Endothelial cell of umbilical vein (primary cell): ENCODE measurements at regions not wholly inside any gene's neighbourhood (a gene's known extent, or its start where the extent isn't known, plus 50 kb on each side); places are given as distances from the start of the nearest gene placed in this dataset.

Source experiments
- BruUV-seq: library from RNA; stranded (reverse); fragments of 400-500 nt; replicated peaks from 2 replicates; lab custom pipeline; 2021; lab: Mats Ljungman, UMichigan
- CTCF ChIA-PET: fragments of 300-600, 350-600 bp; sonication (Branson Sonifier 250); formaldehyde crosslinking; loops from one replicate; lab custom pipeline; 2021; ENCODE audit warnings: antibody characterized with exemption, inconsistent platforms; lab: Charles Lee
- POLR2A ChIA-PET: fragments of 300-600, 350-600 bp; sonication (Branson Sonifier 250); formaldehyde crosslinking; loops from one replicate; lab custom pipeline; 2021; ENCODE audit warnings: antibody characterized with exemption, inconsistent platforms; lab: Charles Lee
- DNase-seq: peaks from one replicate; pipeline ENCODE4 v3.0.0-alpha.2; 2011; ENCODE audit warnings: low read depth, low spot score
- FAIRE-seq: peaks from 2 replicates; lab custom pipeline; 2011; peaks lifted over from hg19 to GRCh38; lab: Jason Lieb, UNC
- H2AFZ ChIP-seq: 2 replicates; pipeline ENCODE4 v1.6.0; 2012; ENCODE audit warnings: low read depth, low read length, control low read depth, inconsistent platforms
- H3K27ac ChIP-seq: 2 replicates; pipeline ENCODE4 v1.5.1; 2011; ENCODE audit warnings: low read depth, mild to moderate bottlenecking, control low read depth, low read length, moderate library complexity; ENCODE audit not compliant: insufficient read depth
- H3K27me3 ChIP-seq, 2 experiments: 2 replicates each; pipeline versions ENCODE4 v1.6.0 to v1.6.1; 2011; ENCODE audit warnings: low read length in 2 of 2, mixed read lengths in 1 of 2; ENCODE audit not compliant: control insufficient read depth in 2 of 2, insufficient read depth in 2 of 2
- H3K36me3 ChIP-seq, 2 experiments: 2 replicates in 1 of 2; 3 replicates in 1 of 2; pipeline ENCODE4 v1.5.1; 2011; ENCODE audit warnings: low read length in 2 of 2, mild to moderate bottlenecking in 1 of 2, moderate library complexity in 1 of 2; ENCODE audit not compliant: control insufficient read depth in 2 of 2, insufficient read depth in 2 of 2; ENCODE audit errors: extremely low read depth in 1 of 2
- H3K4me1 ChIP-seq: 3 replicates; pipeline ENCODE4 v1.5.1; 2011; ENCODE audit warnings: mild to moderate bottlenecking, low read length; ENCODE audit not compliant: control insufficient read depth, insufficient read depth; ENCODE audit errors: extremely low read depth
- H3K4me2 ChIP-seq: 2 replicates; pipeline ENCODE4 v1.6.1; 2011; ENCODE audit warnings: low read length, control low read depth, mixed read lengths; ENCODE audit not compliant: insufficient read depth
- H3K4me3 ChIP-seq, 3 experiments: fragments of 200-600 bp in 1 of 3; sonication (generic), shearing (Covaris generic) in 1 of 3; replicated peaks in 1 of 3; 2 replicates each; pipeline ENCODE4 v1.5.1; 2011 to 2016; ENCODE audit warnings: control low read depth in 3 of 3, low read length in 3 of 3, mild to moderate bottlenecking in 2 of 3, inconsistent platforms in 1 of 3, low read depth in 1 of 3, moderate library complexity in 1 of 3; ENCODE audit not compliant: insufficient read depth in 1 of 3
- H3K79me2 ChIP-seq: 2 replicates; pipeline ENCODE4 v1.6.0; 2012; ENCODE audit warnings: low read length, inconsistent platforms; ENCODE audit not compliant: control insufficient read depth, insufficient read depth
- H3K9ac ChIP-seq: replicated peaks from 2 replicates; pipeline ENCODE3; 2011; ENCODE audit warnings: low read length, control low read depth; ENCODE audit not compliant: insufficient read depth; ENCODE audit errors: extremely low read depth
- H3K9me1 ChIP-seq: replicated peaks from 3 replicates; pipeline ENCODE4 v1.6.0; 2011; ENCODE audit warnings: mild to moderate bottlenecking, low read length; ENCODE audit not compliant: control insufficient read depth, insufficient read depth; ENCODE audit errors: extremely low read depth
- H3K9me3 ChIP-seq: replicated peaks from 2 replicates; pipeline ENCODE4 v1.5.1; 2012; ENCODE audit warnings: low read length, inconsistent platforms; ENCODE audit not compliant: control insufficient read depth, insufficient read depth
- H4K20me1 ChIP-seq: replicated peaks from 2 replicates; pipeline ENCODE3; 2011; ENCODE audit warnings: mild to moderate bottlenecking, low read length; ENCODE audit not compliant: control insufficient read depth, insufficient read depth; ENCODE audit errors: extremely low read depth
- CTCF ChIP-seq, 2 donors: IDR thresholded peaks; 1 replicate in 1 of 2; 2 replicates in 1 of 2; pipeline ENCODE4 v1.5.1; 2011; ENCODE audit warnings: low read length in 2 of 2, mild to moderate bottlenecking in 2 of 2, moderate library complexity in 2 of 2, control low read depth in 1 of 2, inconsistent platforms in 1 of 2, low read depth in 1 of 2; ENCODE audit not compliant: insufficient read depth in 1 of 2; ENCODE audit errors: extremely low read depth in 1 of 2
- EZH2 ChIP-seq: IDR thresholded peaks from 2 replicates; pipeline ENCODE4 v1.6.1; 2012; ENCODE audit warnings: borderline replicate concordance, low read depth, mild to moderate bottlenecking, moderate library complexity, low read length, inconsistent platforms; ENCODE audit not compliant: severe bottlenecking
- FOS ChIP-seq: IDR thresholded peaks from 2 replicates; pipeline ENCODE4 v1.6.1; 2011; ENCODE audit warnings: mild to moderate bottlenecking, low read length, moderate library complexity, borderline replicate concordance; ENCODE audit not compliant: insufficient read depth
- GATA2 ChIP-seq: IDR thresholded peaks from 2 replicates; pipeline ENCODE4 v1.7.0; 2011; ENCODE audit warnings: low read depth, mild to moderate bottlenecking, moderate library complexity, mixed read lengths, low read length; ENCODE audit not compliant: insufficient read length, insufficient read depth
- JUN ChIP-seq: IDR thresholded peaks from 2 replicates; pipeline ENCODE4 v1.6.1; 2011; ENCODE audit warnings: borderline replicate concordance, low read depth; ENCODE audit not compliant: insufficient read length, insufficient read depth
- MYC ChIP-seq: IDR thresholded peaks from one replicate; pipeline ENCODE4 v1.6.1; 2011; ENCODE audit warnings: mild to moderate bottlenecking, low read depth, low read length
- POLR2A ChIP-seq: IDR thresholded peaks from 2 replicates; pipeline ENCODE4 v1.6.1; 2012; ENCODE audit warnings: low read depth, mild to moderate bottlenecking, control low read depth, low read length
- POLR2AphosphoS5 ChIP-seq: IDR thresholded peaks from 2 replicates; pipeline ENCODE4 v1.6.1; 2012; ENCODE audit warnings: low read depth, mild to moderate bottlenecking, control low read depth, low read length, moderate library complexity; ENCODE audit not compliant: insufficient read depth
- dilution Hi-C: fragments of 300-500 bp; cut with MboI; formaldehyde crosslinking; loops from one replicate; pipeline ENCODE4 v1.15.0; 2019; ENCODE audit warnings: low sequenced_read_pairs; ENCODE audit not compliant: extremely low pct_ligation_motif_present
- intact Hi-C: fragments of 100-400 bp; cut with micrococcal nuclease; formaldehyde crosslinking; loops from one replicate; pipeline ENCODE4 v1.10.0; 2022
- TF ChIP-seq, protein P1 (sequence below): IDR thresholded peaks from 2 replicates; pipeline ENCODE4 v1.6.1; 2011; ENCODE audit not compliant: insufficient read depth, insufficient read length

DNA sequence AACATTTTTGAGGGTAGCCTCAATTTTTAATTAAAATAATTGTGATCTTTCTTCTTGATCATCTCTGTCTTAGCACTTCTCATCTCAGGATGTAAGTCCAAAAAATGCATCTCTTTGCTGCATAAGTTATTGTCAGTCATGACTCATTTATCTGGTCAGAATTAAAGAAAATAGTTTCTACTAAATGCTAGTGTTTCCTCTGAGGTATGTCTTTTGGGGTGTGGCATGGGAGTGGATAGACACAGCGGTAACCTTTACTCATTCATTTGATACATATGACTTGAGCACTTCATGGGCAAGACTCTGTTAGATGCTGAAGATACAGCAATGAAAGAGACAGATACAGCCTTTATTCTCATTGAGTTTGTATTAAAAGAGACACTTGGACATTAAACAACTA lies 284.7 kb downstream of the IRS1 start:
- Histone ChIP-seq H3K9me3 (no peaks in the 10 kb centered on the region), H3K27me3 (no peaks in the 10 kb centered on the region), H3K36me3 (no peaks in the 10 kb centered on the region), H3K79me2 (no peaks in the 10 kb centered on the region), H3K9me1 (no peaks in the 10 kb centered on the region), H3K4me1 (no peaks in the 10 kb centered on the region), H3K4me3 (no peak overlapping the region), H3K27ac (no peak overlapping the region), H4K20me1 (no peaks in the 10 kb centered on the region), H3K9ac (no peak overlapping the region), H3K4me2 (no peak overlapping the region), H2AFZ (no peak overlapping the region)
- no peak for TF ChIP-seq POLR2A
- TF ChIP-seq POLR2AphosphoS5, result no peak
- no peak for TF ChIP-seq JUN
- TF ChIP-seq, protein P1, sequence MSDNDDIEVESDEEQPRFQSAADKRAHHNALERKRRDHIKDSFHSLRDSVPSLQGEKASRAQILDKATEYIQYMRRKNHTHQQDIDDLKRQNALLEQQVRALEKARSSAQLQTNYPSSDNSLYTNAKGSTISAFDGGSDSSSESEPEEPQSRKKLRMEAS, result no peak
- TF ChIP-seq MYC, result no peak
- no peak for TF ChIP-seq GATA2
- no peak for TF ChIP-seq EZH2
- no peak for TF ChIP-seq FOS
- no peak for TF ChIP-seq CTCF (IDR thresholded peaks at IDR 0.05; ENCODE audit: extremely low read depth in 1 of 2, insufficient read depth in 1 of 2, low read depth in 1 of 2, low read length in 2 of 2)
- FAIRE-seq (no peak), DNase-seq (no peak)
- BruUV-seq, result no TSS peak
- POLR2A ChIA-PET, result no interaction called here
- dilution Hi-C loops (no loop called here), intact Hi-C loops (no loop called here)
- CTCF ChIA-PET, result no interaction called here
